Ascending aorta (tissue), 2 donors: ENCODE measurements at regions not wholly inside any gene's neighbourhood (a gene's known extent, or its start where the extent isn't known, plus 50 kb on each side); places are given as distances from the start of the nearest gene placed in this dataset.
"Not testable (repeated sequence)": the region's sequence is repeated elsewhere in the genome, so short reads cannot be mapped to it uniquely, and the experiment has no call there.

Experiments used
- DNase-seq, 2 donors: peaks; one replicate each; pipeline ENCODE4 v3.0.0-alpha.2; 2019; ENCODE audit warnings: low spot score in 2 of 2
- H3K27ac ChIP-seq, 2 donors: fragments of 200-600 bp; sonication (generic); one replicate each; pipeline ENCODE4 v1.5.1; 2016 to 2017; ENCODE audit warnings: mild to moderate bottlenecking in 1 of 2
- H3K27me3 ChIP-seq: fragments of 200-600 bp; sonication (generic); one replicate; pipeline ENCODE4 v1.5.1; 2017
- H3K36me3 ChIP-seq, 2 donors: fragments of 200-600 bp; sonication (generic); one replicate each; pipeline ENCODE4 v1.5.1; 2016
- H3K4me1 ChIP-seq, 2 donors: fragments of 200-600 bp; sonication (generic); one replicate each; pipeline ENCODE4 v1.5.1; 2016 to 2017; ENCODE audit warnings: mild to moderate bottlenecking in 1 of 2
- H3K4me3 ChIP-seq, 2 donors: fragments of 200-600 bp; sonication (generic); one replicate each; pipeline ENCODE4 v1.5.1; 2016 to 2017; ENCODE audit warnings: mild to moderate bottlenecking in 1 of 2
- H3K9me3 ChIP-seq, 2 donors: fragments of 200-600 bp; sonication (generic); one replicate each; pipeline ENCODE4 v1.5.1; 2016
- CTCF ChIP-seq, 3 experiments: fragments of 200-600 bp in 2 of 3; fragments of 450-650 bp in 1 of 3; sonication (generic) in 2 of 3; IDR thresholded peaks; one replicate each; pipeline ENCODE4 v1.5.1; 2016 to 2019; ENCODE audit warnings: antibody characterized with exemption in 3 of 3, mild to moderate bottlenecking in 1 of 3, moderate library complexity in 1 of 3
- intact Hi-C: fragments of 100-400 bp; cut with DNase I; formaldehyde crosslinking; loops from one replicate; pipeline ENCODE4 v1.15.1; 2023

GRCh38 chr10:25105743-25106260 is 69.0 kb upstream of the GPR158 start:
- no peak overlapping the region for H3K4me3 ChIP-seq
- H3K27me3 ChIP-seq = no peaks in the 10 kb centered on the region
- no peaks in the 10 kb centered on the region for H3K4me1 ChIP-seq
- H3K27ac ChIP-seq = no peak overlapping the region
- intact Hi-C loops = no loop called here
- no peaks in the 10 kb centered on the region for H3K9me3 ChIP-seq
- no peak for TF ChIP-seq CTCF (IDR thresholded peaks at IDR 0.05)
- no peak for DNase-seq
- H3K36me3 ChIP-seq = no peaks in the 10 kb centered on the region

GRCh38 chr10:25107756-25108155 is 67.0 kb upstream of the GPR158 start:
- H3K36me3 ChIP-seq = no peaks in the 10 kb centered on the region
- intact Hi-C loops = no loop called here
- no peaks in the 10 kb centered on the region for H3K9me3 ChIP-seq
- no peaks in the 10 kb centered on the region for H3K27me3 ChIP-seq
- H3K4me3 ChIP-seq = no peak overlapping the region
- no peaks in the 10 kb centered on the region for H3K4me1 ChIP-seq
- no peak overlapping the region for H3K27ac ChIP-seq
- no peak for DNase-seq
- TF ChIP-seq CTCF (IDR thresholded peaks at IDR 0.05) = no peak

- intact Hi-C loops = loop anchor here (5.0 kb wide), 1 partner anchor 117 kb away; no protein-coding TSS in a partner anchor
- H3K4me1 ChIP-seq, DNase-seq, H3K9me3 ChIP-seq, H3K4me3 ChIP-seq, H3K27ac ChIP-seq, H3K36me3 ChIP-seq, H3K27me3 ChIP-seq: not testable (repeated sequence)
These were observed 64.9 kb upstream of the GPR158 start for GRCh38 chr10:25109896-25110295.

- DNase-seq = no peak
- H3K4me1 ChIP-seq = no peaks in the 10 kb centered on the region
- no peak for TF ChIP-seq CTCF (IDR thresholded peaks at IDR 0.05)
- H3K4me3 ChIP-seq = no peak overlapping the region
- intact Hi-C loops = loop anchor here (5.0 kb wide), 1 partner anchor 115 kb away; no protein-coding TSS in a partner anchor
- H3K27me3 ChIP-seq = no peaks in the 10 kb centered on the region
- H3K36me3 ChIP-seq = no peaks in the 10 kb centered on the region
- H3K27ac ChIP-seq = no peak overlapping the region
- no peaks in the 10 kb centered on the region for H3K9me3 ChIP-seq
These were observed 62.8 kb upstream of the GPR158 start for GRCh38 chr10:25112016-25112415.

GRCh38 chr10:25113191-25114035 is 61.4 kb upstream of the GPR158 start:
- Histone ChIP-seq H3K4me1 (no peaks in the 10 kb centered on the region), H3K9me3 (no peaks in the 10 kb centered on the region), H3K4me3 (peak overlapping the region in 1 of 2 donors; percentile 28), H3K27ac (no peak overlapping the region), H3K27me3 (no peaks in the 10 kb centered on the region), H3K36me3 (no peaks in the 10 kb centered on the region)
- peak in 1 of 2 donors; percentile 67 for DNase-seq
- intact Hi-C loops = loop anchor here (5.0 kb wide), 1 partner anchor 114 kb away; no protein-coding TSS in a partner anchor
- TF ChIP-seq CTCF (IDR thresholded peaks at IDR 0.05) = peak; percentile 9 to 66 (median 56)

GRCh38 chr10:25114036-25114411 is 60.8 kb upstream of the GPR158 start:
- H3K27ac ChIP-seq = no peak overlapping the region
- H3K27me3 ChIP-seq = no peaks in the 10 kb centered on the region
- H3K36me3 ChIP-seq = no peaks in the 10 kb centered on the region
- no peaks in the 10 kb centered on the region for H3K9me3 ChIP-seq
- H3K4me1 ChIP-seq = no peaks in the 10 kb centered on the region
- intact Hi-C loops = loop anchor here (5.0 kb wide), 1 partner anchor 113 kb away; no protein-coding TSS in a partner anchor
- no peak for TF ChIP-seq CTCF (IDR thresholded peaks at IDR 0.05)
- H3K4me3 ChIP-seq = no peak overlapping the region
- no peak for DNase-seq
